Dendritic cell treated with granulocyte-macrophage colony-stimulating factor and Interleukin-4, amounts not matched to agents 40 ng/mL and 50 ng/mL, for 4 days (primary cell): ENCODE measurements at regions not wholly inside any gene's neighbourhood (a gene's known extent, or its start where the extent isn't known, plus 50 kb on each side); places are given as distances from the start of the nearest gene placed in this dataset.
"Not testable (repeated sequence)": the region's sequence is repeated elsewhere in the genome, so short reads cannot be mapped to it uniquely, and the experiment has no call there.

ENCODE experiments used
- H3K27ac Mint-ChIP-seq: one replicate; pipeline ENCODE4 v1.8.0; 2022; ENCODE audit warnings: mild to moderate bottlenecking, mixed read lengths
- H3K27me3 Mint-ChIP-seq: one replicate; pipeline ENCODE4 v1.8.0; 2022; ENCODE audit warnings: mild to moderate bottlenecking, mixed read lengths
- H3K36me3 Mint-ChIP-seq: one replicate; pipeline ENCODE4 v1.8.0; 2022; ENCODE audit warnings: low read depth, mixed read lengths
- H3K4me1 Mint-ChIP-seq: one replicate; pipeline ENCODE4 v1.8.0; 2022; ENCODE audit warnings: low read depth, mixed read lengths
- H3K4me3 Mint-ChIP-seq: one replicate; pipeline ENCODE4 v1.8.0; 2022; ENCODE audit warnings: mild to moderate bottlenecking, moderate library complexity, mixed read lengths
- H3K9me3 Mint-ChIP-seq: one replicate; pipeline ENCODE4 v1.8.0; 2022; ENCODE audit warnings: mixed read lengths
- intact Hi-C: fragments of 100-400 bp; cut with micrococcal nuclease; formaldehyde crosslinking; loops from one replicate; pipeline ENCODE4 v1.15.0; 2022

DNA sequence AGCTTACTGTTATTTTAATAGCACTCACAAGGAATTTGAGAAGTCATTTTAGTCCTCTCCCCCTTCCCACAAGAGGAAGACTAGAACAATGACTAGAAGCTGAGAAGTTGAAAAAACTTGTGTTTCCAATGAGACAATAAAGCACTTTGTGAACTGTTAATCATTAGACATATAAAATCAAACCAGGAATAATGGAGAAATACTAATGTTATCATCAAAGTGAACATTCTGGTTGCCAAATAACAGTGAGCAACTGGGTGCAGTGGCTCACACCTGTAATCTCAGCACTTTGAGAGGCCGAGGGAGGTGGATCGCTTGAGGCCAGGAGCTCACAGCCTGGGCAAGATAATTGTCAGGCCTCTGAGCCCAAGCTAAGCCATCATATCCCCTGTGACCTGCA is 54.0 kb upstream of the RASAL2 start:
- Mint-ChIP-seq H3K4me1 (no peaks in the 10 kb centered on the region), H3K4me3 (no peak overlapping the region), H3K27ac (no peak overlapping the region), H3K9me3 (no peaks in the 10 kb centered on the region), H3K27me3 (peaks cover 10% of the 10 kb centered on the region), H3K36me3 (peaks cover 6% of the 10 kb centered on the region)
- intact Hi-C loops = loop anchor here (5.0 kb wide), 2 partner anchors 47 to 987 kb away; partner anchors contain the start of gene FAM20B

DNA sequence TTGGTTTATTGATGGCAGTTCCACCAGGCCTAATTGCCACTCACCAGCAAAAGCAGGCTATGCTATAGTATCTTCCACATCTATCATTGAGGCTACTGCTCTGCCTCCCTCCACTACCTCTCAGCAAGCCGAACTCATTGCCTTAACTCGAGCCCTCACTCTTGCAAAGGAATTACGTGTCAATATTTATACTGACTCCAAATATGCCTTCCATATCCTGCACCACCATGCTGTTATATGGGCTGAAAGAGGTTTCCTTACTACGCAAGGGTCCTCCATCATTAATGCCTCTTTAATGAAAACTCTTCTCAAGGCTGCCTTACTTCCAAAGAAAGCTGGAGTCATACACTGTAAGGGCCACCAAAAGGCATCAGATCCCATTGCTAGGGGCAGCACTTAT is 50.0 kb upstream of the RASAL2 start:
- H3K4me1 Mint-ChIP-seq, H3K4me3 Mint-ChIP-seq, intact Hi-C loops, H3K27ac Mint-ChIP-seq, H3K9me3 Mint-ChIP-seq, H3K36me3 Mint-ChIP-seq: not testable (repeated sequence)
- peaks cover 10% of the 10 kb centered on the region for H3K27me3 Mint-ChIP-seq
